A549 (cell line): ENCODE measurements at regions not wholly inside any gene's neighbourhood (a gene's known extent, or its start where the extent isn't known, plus 50 kb on each side); places are given as distances from the start of the nearest gene placed in this dataset.

Experiments used
- ATAC-seq, 2 experiments: fragments of 200-7000 bp in 1 of 2; fragments of >200 bp in 1 of 2; cut with Nextera tagmentation in 1 of 2; cut with Tn5 transposase in 1 of 2; 3 replicates each; pipeline versions ENCODE4 v1.8.0 to v1.9.1; 2018 to 2020; ENCODE audit warnings: mild to moderate bottlenecking in 1 of 2, moderate library complexity in 1 of 2
- CTCF ChIA-PET: fragments of 300-600 bp; sonication (Branson Sonifier 250); formaldehyde crosslinking; extraction: SDS; loops from one replicate; lab custom pipeline; 2021; ENCODE audit warnings: antibody characterized with exemption, inconsistent platforms; lab: Yijun Ruan, JAX
- POLR2A ChIA-PET: fragments of 350-600 bp; formaldehyde crosslinking; extraction: SDS; loops from one replicate; lab custom pipeline; 2021; ENCODE audit warnings: antibody characterized with exemption, inconsistent platforms; lab: Yijun Ruan, JAX
- DNase-seq, 2 experiments: peaks; one replicate each; pipeline versions ENCODE4 v3.0.0 to v3.0.0-alpha.2; 2011 to 2016; ENCODE audit warnings: low read depth in 1 of 2, low spot score in 1 of 2
- FAIRE-seq: peaks from 2 replicates; lab custom pipeline; 2011; peaks lifted over from hg19 to GRCh38; lab: Jason Lieb, UNC
- H3K27ac ChIP-seq, 2 experiments: fragments of >200 bp; sonication (Bioruptor Twin); formaldehyde crosslinking; 3 replicates each; pipeline ENCODE4 v1.5.1; 2016 to 2017
- H3K4me1 ChIP-seq: fragments of >200 bp; sonication (Bioruptor Twin); formaldehyde crosslinking; 3 replicates; pipeline ENCODE4 v1.6.1; 2016
- H3K4me2 ChIP-seq: fragments of >200 bp; sonication (Bioruptor Twin); formaldehyde crosslinking; 3 replicates; pipeline ENCODE4 v1.6.1; 2016
- H3K4me3 ChIP-seq: fragments of >200 bp; sonication (Bioruptor Twin); formaldehyde crosslinking; 3 replicates; pipeline ENCODE4 v1.5.1; 2016
- H3K9me3 ChIP-seq: fragments of >200 bp; sonication (Bioruptor Twin); formaldehyde crosslinking; 3 replicates; pipeline ENCODE4 v1.6.1; 2016
- BHLHE40 ChIP-seq: IDR thresholded peaks from 2 replicates; pipeline ENCODE4 v1.6.1; 2012; ENCODE audit warnings: low read depth, low read length, inconsistent platforms
- CEBPB ChIP-seq, 2 experiments: fragments of >200 bp in 1 of 2; sonication (Bioruptor Twin) in 1 of 2; formaldehyde crosslinking in 1 of 2; IDR thresholded peaks; 2 replicates each; pipeline ENCODE4 v1.6.1; 2012 to 2016
- ELK1 ChIP-seq: fragments of 150-350 bp; IDR thresholded peaks from 2 replicates; pipeline ENCODE4 v1.6.1; 2014; ENCODE audit warnings: low read depth, mild to moderate bottlenecking, low read length
- FOSB ChIP-seq: fragments of 250-450 bp; sonication (Bioruptor Pico); IDR thresholded peaks from 2 replicates; pipeline ENCODE4 v1.5.0; 2020; ENCODE audit warnings: mild to moderate bottlenecking, moderate library complexity
- FOXS1 ChIP-seq: fragments of 250-450 bp; sonication (Bioruptor Pico); IDR thresholded peaks from 2 replicates; pipeline ENCODE4 v1.5.0; 2020; ENCODE audit warnings: mild to moderate bottlenecking, moderate library complexity
- HEYL ChIP-seq: fragments of 250-450 bp; sonication (Bioruptor Pico); IDR thresholded peaks from 2 replicates; pipeline ENCODE4 v1.8.0; 2021; ENCODE audit warnings: mild to moderate bottlenecking, moderate library complexity
- HOXB13 ChIP-seq: fragments of 250-450 bp; sonication (Bioruptor Pico); IDR thresholded peaks from 2 replicates; pipeline ENCODE4 v1.5.0; 2020; ENCODE audit warnings: low read depth, mild to moderate bottlenecking, moderate library complexity
- JUN ChIP-seq, 2 experiments: fragments of >200 bp; sonication (Bioruptor Twin); formaldehyde crosslinking; IDR thresholded peaks; 2 replicates in 1 of 2; 3 replicates in 1 of 2; pipeline ENCODE4 v1.6.1; 2016 to 2017
- JUNB ChIP-seq: fragments of >200 bp; sonication (Bioruptor Twin); formaldehyde crosslinking; IDR thresholded peaks from 2 replicates; pipeline ENCODE4 v1.6.1; 2016
- KDM1A ChIP-seq: fragments of 200-600 bp; sonication (generic); IDR thresholded peaks from 2 replicates; pipeline ENCODE4 v1.6.1; 2016; ENCODE audit warnings: low read depth, mild to moderate bottlenecking
- KDM5A ChIP-seq: fragments of 200-600 bp; sonication (generic); IDR thresholded peaks from 2 replicates; pipeline ENCODE4 v1.6.1; 2016; ENCODE audit warnings: antibody characterized with exemption, mild to moderate bottlenecking
- MAFK ChIP-seq: fragments of 450-650 bp; IDR thresholded peaks from 2 replicates; pipeline ENCODE4 v1.6.1; 2014; ENCODE audit not compliant: partially characterized antibody
- MAX ChIP-seq: IDR thresholded peaks from 2 replicates; pipeline ENCODE4 v1.6.1; 2012
- PBX3 ChIP-seq: IDR thresholded peaks from 2 replicates; pipeline ENCODE4 v1.6.1; 2012
- PHF8 ChIP-seq: fragments of 200-600 bp; sonication (generic); IDR thresholded peaks from 2 replicates; pipeline ENCODE4 v1.6.1; 2016; ENCODE audit warnings: low read depth, mild to moderate bottlenecking, antibody characterized with exemption, moderate library complexity, borderline replicate concordance
- POLR2A ChIP-seq: IDR thresholded peaks from 2 replicates; pipeline ENCODE4 v1.6.1; 2012; ENCODE audit warnings: mild to moderate bottlenecking, low read length
- RAD21 ChIP-seq, 2 experiments: fragments of >200 bp in 1 of 2; sonication (Bioruptor Twin) in 1 of 2; formaldehyde crosslinking in 1 of 2; IDR thresholded peaks in 1 of 2; conservative IDR thresholded peaks in 1 of 2; 2 replicates in 1 of 2; 3 replicates in 1 of 2; pipeline ENCODE4 v1.6.1; 2012 to 2018; ENCODE audit warnings: inconsistent platforms in 1 of 2
- RCOR1 ChIP-seq: fragments of 150-350 bp; IDR thresholded peaks from 2 replicates; pipeline ENCODE4 v1.6.1; 2014; ENCODE audit warnings: antibody characterized with exemption, low read length, low read depth
- RFX5 ChIP-seq: fragments of 450-650 bp; IDR thresholded peaks from 2 replicates; pipeline ENCODE4 v1.7.1; 2014; ENCODE audit warnings: antibody characterized with exemption, mild to moderate bottlenecking, moderate library complexity
- RNF2 ChIP-seq: fragments of 200-600 bp; sonication (generic); IDR thresholded peaks from 2 replicates; pipeline ENCODE4 v1.6.1; 2016; ENCODE audit warnings: low read depth, mild to moderate bottlenecking, antibody characterized with exemption, moderate library complexity, borderline replicate concordance
- SMC3 ChIP-seq: fragments of >200 bp; sonication (Bioruptor Twin); formaldehyde crosslinking; IDR thresholded peaks from 3 replicates; pipeline ENCODE4 v1.6.1; 2018; ENCODE audit warnings: inconsistent platforms
- SREBF2 ChIP-seq: fragments of 450-650 bp; IDR thresholded peaks from 2 replicates; pipeline ENCODE4 v1.6.1; 2014; ENCODE audit warnings: mild to moderate bottlenecking, moderate library complexity
- TFCP2L1 ChIP-seq: fragments of 250-450 bp; sonication (Bioruptor Pico); IDR thresholded peaks from 2 replicates; pipeline ENCODE4 v1.5.0; 2021; ENCODE audit warnings: mild to moderate bottlenecking
- ZC3H11A ChIP-seq: fragments of 450-650 bp; IDR thresholded peaks from 2 replicates; pipeline ENCODE4 v1.6.1; 2014; ENCODE audit warnings: antibody characterized with exemption, mild to moderate bottlenecking
- ZSCAN20 ChIP-seq: fragments of 250-450 bp; sonication (Bioruptor Pico); IDR thresholded peaks from 2 replicates; pipeline ENCODE4 v1.8.0; 2022; ENCODE audit warnings: mild to moderate bottlenecking, moderate library complexity
- WGBS: methylation state at CpG from one replicate; pipeline ENCODE4 v1.1.6; 2017; ENCODE audit errors: missing lambda C conversion rate; 5-methylcytosine and 5-hydroxymethylcytosine counted together
- TF ChIP-seq, protein P1 (sequence below): fragments of >200 bp; sonication (Bioruptor Twin); formaldehyde crosslinking; IDR thresholded peaks from 2 replicates; pipeline ENCODE4 v1.6.1; 2016
- TF ChIP-seq, protein P2 (sequence below): fragments of >200 bp; sonication (Bioruptor Twin); formaldehyde crosslinking; IDR thresholded peaks from 3 replicates; pipeline ENCODE4 v1.6.1; 2016
- TF ChIP-seq, protein P3 (sequence below): fragments of 250-450 bp; sonication (Bioruptor Pico); IDR thresholded peaks from 2 replicates; pipeline ENCODE4 v1.5.0; 2020; ENCODE audit warnings: low read depth, mild to moderate bottlenecking, moderate library complexity

DNA sequence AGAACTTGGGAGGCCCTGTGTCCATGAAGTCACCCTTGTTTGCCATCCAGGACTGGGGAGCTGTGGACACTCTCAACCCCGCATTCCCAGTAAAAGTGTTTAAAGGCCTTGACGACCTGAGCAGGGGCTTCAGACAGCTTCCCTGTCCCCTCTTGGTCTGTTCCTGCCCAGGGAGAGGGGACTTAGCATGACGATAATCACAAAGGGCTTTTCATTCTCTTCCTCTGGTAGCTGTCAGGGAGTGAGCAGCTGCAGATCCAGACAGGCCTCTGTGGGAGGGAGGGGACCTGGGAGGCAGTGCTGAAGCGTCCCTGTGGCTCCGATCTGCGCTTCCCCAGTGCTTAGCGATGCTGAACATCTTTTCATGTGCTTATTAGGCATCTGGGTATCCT lies 77.8 kb upstream of the HS6ST1 start (continued):
- TF ChIP-seq RAD21 (conservative IDR thresholded peaks at IDR 0.05 in 1 of 2, IDR thresholded peaks at IDR 0.05 in 1 of 2) (no peak), RFX5 (no peak), FOXS1 (CRISPR knock-in tag) (no peak), ELK1 (no peak), MAX (no peak), HEYL (CRISPR knock-in tag) (no peak), RCOR1 (no peak), FOSB (no peak)

DNA sequence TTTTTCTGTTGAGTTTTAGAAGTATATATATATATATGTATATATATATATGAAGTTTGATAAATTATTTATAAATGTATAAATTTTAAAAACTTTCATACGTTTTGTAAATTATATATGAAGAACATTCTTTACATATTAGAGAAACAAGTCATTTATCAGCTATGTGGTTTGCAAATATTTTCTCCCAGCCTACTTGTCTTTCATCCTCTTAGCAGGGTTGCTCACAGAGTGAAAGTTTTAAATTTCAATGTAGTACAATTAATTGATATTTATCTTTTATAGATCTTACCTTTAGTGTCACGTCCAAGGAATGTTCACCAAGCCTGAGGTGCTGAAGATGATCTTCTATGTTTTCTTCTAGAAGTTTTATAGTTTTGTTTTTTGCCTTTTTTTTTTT lies 78.3 kb upstream of the HS6ST1 start:
- Histone ChIP-seq H3K4me3 (no peak overlapping the region), H3K9me3 (no peaks in the 10 kb centered on the region), H3K4me2 (no peak overlapping the region), H3K27ac (no peak overlapping the region), H3K4me1 (no peaks in the 10 kb centered on the region)
- POLR2A ChIA-PET: no interaction called here
- DNase-seq (no peak), ATAC-seq (no peak), FAIRE-seq (no peak)
- WGBS: 21% methylated on average over 2 of the region's 2 CpGs
- TF ChIP-seq RNF2 (no peak), FOSB (no peak)
- TF ChIP-seq, protein P1, sequence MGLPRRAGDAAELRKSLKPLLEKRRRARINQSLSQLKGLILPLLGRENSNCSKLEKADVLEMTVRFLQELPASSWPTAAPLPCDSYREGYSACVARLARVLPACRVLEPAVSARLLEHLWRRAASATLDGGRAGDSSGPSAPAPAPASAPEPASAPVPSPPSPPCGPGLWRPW: no peak
- CTCF ChIA-PET: no interaction called here

DNA sequence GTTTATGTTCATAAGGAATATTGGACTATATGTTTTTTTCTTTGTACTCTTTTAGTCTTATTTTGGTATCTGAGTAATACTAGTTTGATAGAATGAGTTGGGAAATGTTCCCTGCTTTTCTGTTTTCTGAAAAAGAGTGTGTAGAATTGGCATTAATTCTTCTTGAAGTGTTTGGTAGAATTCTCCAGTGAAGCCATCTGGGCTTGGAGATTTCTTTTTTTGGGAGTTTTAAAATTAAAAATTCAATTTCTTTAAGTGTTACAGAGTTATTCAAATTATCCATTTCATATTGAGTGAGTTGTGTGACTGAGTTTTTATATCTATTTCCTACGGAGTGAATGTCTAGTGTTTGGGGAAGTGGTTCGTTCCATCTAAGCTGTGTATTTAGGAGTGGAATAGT lies 80.6 kb upstream of the HS6ST1 start:
- ChIA-PET CTCF (interaction anchor here (1.0 kb wide), 1 partner anchor 12 kb away, joined by 3 read pairs; no protein-coding TSS in a partner anchor), POLR2A (no interaction called here)
- H3K4me2 ChIP-seq: no peak overlapping the region
- DNase-seq (no peak), FAIRE-seq (no peak), ATAC-seq (no peak)
- H3K4me3 ChIP-seq: no peak overlapping the region
- H3K27ac ChIP-seq: no peak overlapping the region
- TF ChIP-seq KDM1A (no peak), PHF8 (no peak), PBX3 (no peak), SMC3 (no peak), JUN (IDR thresholded peaks at IDR 0.05) (no peak), HOXB13 (CRISPR knock-in tag) (no peak), CEBPB (IDR thresholded peaks at IDR 0.05) (no peak), ZSCAN20 (CRISPR knock-in tag) (no peak), RFX5 (no peak), JUNB (no peak), ZC3H11A (no peak), POLR2A (no peak), ELK1 (no peak), SREBF2 (no peak), KDM5A (no peak), MAFK (no peak), TFCP2L1 (CRISPR knock-in tag) (no peak), BHLHE40 (no peak)
- TF ChIP-seq, protein P2, sequence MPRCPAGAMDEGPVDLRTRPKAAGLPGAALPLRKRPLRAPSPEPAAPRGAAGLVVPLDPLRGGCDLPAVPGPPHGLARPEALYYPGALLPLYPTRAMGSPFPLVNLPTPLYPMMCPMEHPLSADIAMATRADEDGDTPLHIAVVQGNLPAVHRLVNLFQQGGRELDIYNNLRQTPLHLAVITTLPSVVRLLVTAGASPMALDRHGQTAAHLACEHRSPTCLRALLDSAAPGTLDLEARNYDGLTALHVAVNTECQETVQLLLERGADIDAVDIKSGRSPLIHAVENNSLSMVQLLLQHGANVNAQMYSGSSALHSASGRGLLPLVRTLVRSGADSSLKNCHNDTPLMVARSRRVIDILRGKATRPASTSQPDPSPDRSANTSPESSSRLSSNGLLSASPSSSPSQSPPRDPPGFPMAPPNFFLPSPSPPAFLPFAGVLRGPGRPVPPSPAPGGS: no peak
- TF ChIP-seq, protein P3, sequence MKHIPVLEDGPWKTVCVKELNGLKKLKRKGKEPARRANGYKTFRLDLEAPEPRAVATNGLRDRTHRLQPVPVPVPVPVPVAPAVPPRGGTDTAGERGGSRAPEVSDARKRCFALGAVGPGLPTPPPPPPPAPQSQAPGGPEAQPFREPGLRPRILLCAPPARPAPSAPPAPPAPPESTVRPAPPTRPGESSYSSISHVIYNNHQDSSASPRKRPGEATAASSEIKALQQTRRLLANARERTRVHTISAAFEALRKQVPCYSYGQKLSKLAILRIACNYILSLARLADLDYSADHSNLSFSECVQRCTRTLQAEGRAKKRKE (CRISPR knock-in tag): no peak
- H3K4me1 ChIP-seq: no peaks in the 10 kb centered on the region
- WGBS: 28% methylated on average over 2 of the region's 2 CpGs
- H3K9me3 ChIP-seq: no peaks in the 10 kb centered on the region
